T-cell (primary cell): ENCODE measurements at regions not wholly inside any gene's neighbourhood (a gene's known extent, or its start where the extent isn't known, plus 50 kb on each side); places are given as distances from the start of the nearest gene placed in this dataset.

Experiments used
- ATAC-seq, 4 experiments: fragments of 200-7000 bp in 3 of 4; fragments of 150-1000 bp in 1 of 4; cut with Tn5 transposase; replicated peaks in 1 of 4; 1 replicate in 3 of 4; 2 replicates in 1 of 4; pipeline ENCODE4 v1.10.0; 2021; ENCODE audit warnings: moderate library complexity in 3 of 4, mild to moderate bottlenecking in 2 of 4, moderate number of reproducible peaks in 1 of 4
- CTCF ChIA-PET, 2 donors: fragments of 300-600 bp; sonication (Branson Sonifier 250); formaldehyde crosslinking; loops; one replicate each; lab custom pipeline; 2022; ENCODE audit warnings: antibody characterized with exemption in 2 of 2; lab: Charles Lee
- POLR2A ChIA-PET, 2 donors: fragments of 300-600 bp; sonication (Branson Sonifier 250); formaldehyde crosslinking; loops; one replicate each; lab custom pipeline; 2022; ENCODE audit warnings: antibody characterized with exemption in 2 of 2; lab: Charles Lee
- DNase-seq, 35 experiments: peaks; one replicate each; pipeline versions ENCODE4 v3.0.0 to v3.0.0-alpha.2; 2013 to 2023
- H3K27ac ChIP-seq: one replicate; pipeline ENCODE4 v1.5.1; 2013; ENCODE audit warnings: low read length
- H3K27me3 ChIP-seq, 2 experiments: replicated peaks in 1 of 2; 1 replicate in 1 of 2; 2 replicates in 1 of 2; pipeline versions ENCODE4 v1.6.1 to v1.7.0; 2013; ENCODE audit warnings: low read length in 1 of 2, mixed read lengths in 1 of 2; ENCODE audit not compliant: control insufficient read depth in 2 of 2, insufficient read depth in 2 of 2; ENCODE audit errors: extremely low read depth in 1 of 2
- H3K36me3 ChIP-seq, 2 donors: 1 replicate in 1 of 2; 2 replicates in 1 of 2; pipeline versions ENCODE4 v1.6.1 to v1.7.0; 2013; ENCODE audit warnings: low read length in 1 of 2; ENCODE audit not compliant: control insufficient read depth in 2 of 2, insufficient read depth in 1 of 2; ENCODE audit errors: extremely low read depth in 1 of 2
- H3K4me1 ChIP-seq, 2 experiments: 1 replicate in 1 of 2; 2 replicates in 1 of 2; pipeline versions ENCODE4 v1.6.1 to v1.7.0; 2013; ENCODE audit warnings: low read length in 2 of 2, mixed read lengths in 1 of 2; ENCODE audit not compliant: insufficient read depth in 2 of 2, control insufficient read depth in 1 of 2; ENCODE audit errors: extremely low read depth in 1 of 2
- H3K4me3 ChIP-seq, 2 donors: 1 replicate in 1 of 2; 2 replicates in 1 of 2; pipeline versions ENCODE4 v1.5.1 to v1.7.0; 2013; ENCODE audit warnings: mild to moderate bottlenecking in 2 of 2, low read length in 1 of 2, moderate library complexity in 1 of 2; ENCODE audit not compliant: control insufficient read depth in 1 of 2; ENCODE audit errors: extremely low read depth in 1 of 2
- H3K9me3 ChIP-seq: 2 replicates; pipeline ENCODE4 v1.7.0; 2013
- H3K27ac Mint-ChIP-seq, 2 donors: one replicate each; pipeline ENCODE4 v1.8.0; 2020 to 2021; ENCODE audit warnings: mild to moderate bottlenecking in 2 of 2, mixed read lengths in 2 of 2
- H3K27me3 Mint-ChIP-seq, 2 donors: one replicate each; pipeline ENCODE4 v1.8.0; 2021 to 2022; ENCODE audit warnings: mixed read lengths in 2 of 2
- H3K36me3 Mint-ChIP-seq: one replicate; pipeline ENCODE4 v1.8.0; 2021; ENCODE audit warnings: mixed read lengths
- H3K4me1 Mint-ChIP-seq, 3 donors: one replicate each; pipeline ENCODE4 v1.8.0; 2020 to 2022; ENCODE audit warnings: mixed read lengths in 3 of 3, mild to moderate bottlenecking in 1 of 3
- H3K4me3 Mint-ChIP-seq, 3 donors: one replicate each; pipeline ENCODE4 v1.8.0; 2020 to 2022; ENCODE audit warnings: mild to moderate bottlenecking in 3 of 3, mixed read lengths in 3 of 3, moderate library complexity in 3 of 3
- H3K9me3 Mint-ChIP-seq, 3 donors: one replicate each; pipeline ENCODE4 v1.8.0; 2020 to 2022; ENCODE audit warnings: mixed read lengths in 3 of 3
- WGBS: methylation state at CpG from one replicate; pipeline ENCODE4 v1.1.5; 2013; ENCODE audit warnings: missing lambda C conversion rate; ENCODE audit not compliant: insufficient coverage; 5-methylcytosine and 5-hydroxymethylcytosine counted together

DNA sequence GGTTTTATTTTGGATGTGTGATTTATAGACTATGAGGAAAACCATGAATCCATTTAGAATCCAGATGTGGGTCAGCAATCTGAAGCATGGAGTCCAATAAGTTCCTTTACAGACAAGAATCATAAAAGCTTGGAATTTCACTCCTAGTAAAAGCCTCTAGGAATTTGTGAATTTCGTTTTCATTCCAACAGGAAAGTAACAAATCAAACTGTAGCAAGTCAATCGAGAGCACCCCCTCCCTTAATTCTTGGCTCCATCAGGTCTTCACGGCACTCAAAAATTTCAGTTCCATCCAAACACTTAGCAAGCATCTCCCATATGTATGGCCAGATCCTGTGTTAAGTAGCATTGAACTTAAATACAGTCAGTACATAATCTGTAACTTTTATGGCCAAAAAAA lies 143.6 kb upstream of the POU2AF2 start:
- Mint-ChIP-seq H3K27ac (no peak overlapping the region), H3K9me3 (peaks cover 0 to 3% (median 0%) of the 10 kb centered on the region in 3 donors), H3K27me3 (peaks cover 1 to 22% of the 10 kb centered on the region in 2 donors), H3K36me3 (no peaks in the 10 kb centered on the region), H3K4me3 (no peak overlapping the region), H3K4me1 (no peaks in the 10 kb centered on the region)
- POLR2A ChIA-PET = no interaction called here
- Histone ChIP-seq H3K27ac (no peak overlapping the region), H3K9me3 (no peaks in the 10 kb centered on the region), H3K4me3 (no peak overlapping the region), H3K36me3 (no peaks in the 10 kb centered on the region), H3K27me3 (peaks cover 0 to 8% of the 10 kb centered on the region in 2 experiments), H3K4me1 (no peaks in the 10 kb centered on the region)
- no peak for DNase-seq
- no peak for ATAC-seq
- whole genome bisulfite sequencing = 70% methylated on average over 3 of the region's 3 CpGs
- CTCF ChIA-PET = no interaction called here

DNA sequence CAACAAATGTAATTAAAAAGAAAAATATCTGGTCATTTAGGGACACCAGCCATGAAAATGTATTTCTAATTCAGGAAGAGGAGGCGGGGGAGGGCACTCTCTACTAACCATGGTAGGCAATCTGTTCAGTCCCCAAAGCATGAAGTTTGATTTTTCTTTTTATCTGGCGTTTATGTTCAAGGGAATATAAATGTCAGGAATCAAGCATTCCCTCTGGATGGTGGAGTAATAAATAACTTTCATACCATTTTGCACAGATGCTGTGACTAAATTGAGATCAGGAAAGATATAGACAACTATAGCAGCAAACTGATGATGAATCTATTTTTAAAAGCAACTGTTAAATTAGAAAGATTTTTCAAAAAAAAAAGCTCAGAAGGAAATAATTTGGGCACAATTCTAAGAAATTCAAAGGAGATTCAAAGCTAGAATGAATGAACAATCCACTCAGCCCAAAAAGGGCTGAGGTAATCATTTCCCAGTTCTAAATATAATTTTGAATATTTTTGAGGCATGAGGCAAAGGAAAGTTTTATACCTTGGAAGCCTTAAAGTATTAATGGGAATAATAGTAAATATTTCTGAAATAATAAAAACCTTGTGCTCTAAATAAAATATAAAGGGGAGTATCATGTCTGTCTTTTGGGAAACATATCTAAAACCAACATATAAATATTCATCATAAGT lies 146.4 kb upstream of the POU2AF2 start:
- H3K4me3 Mint-ChIP-seq = no peak overlapping the region
- no peaks in the 10 kb centered on the region for H3K4me1 Mint-ChIP-seq
- Histone ChIP-seq H3K27ac (no peak overlapping the region), H3K27me3 (peaks cover 0 to 8% of the 10 kb centered on the region in 2 experiments), H3K36me3 (no peaks in the 10 kb centered on the region), H3K4me3 (no peak overlapping the region), H3K9me3 (no peaks in the 10 kb centered on the region), H3K4me1 (no peaks in the 10 kb centered on the region)
- CTCF ChIA-PET = interaction anchor here in 1 of 2 donors (1.0 kb wide), 1 partner anchor 8 kb away, joined by 4 read pairs; no protein-coding TSS in a partner anchor
- peaks cover 0 to 3% (median 0%) of the 10 kb centered on the region in 3 donors for H3K9me3 Mint-ChIP-seq
- DNase-seq (no peak), ATAC-seq (no peak)
- no CpG with 5 or more reads among the region's 2 CpGs for WGBS
- no peaks in the 10 kb centered on the region for H3K36me3 Mint-ChIP-seq
- H3K27ac Mint-ChIP-seq = no peak overlapping the region
- POLR2A ChIA-PET = no interaction called here
- H3K27me3 Mint-ChIP-seq = peaks cover 2 to 16% of the 10 kb centered on the region in 2 donors

DNA sequence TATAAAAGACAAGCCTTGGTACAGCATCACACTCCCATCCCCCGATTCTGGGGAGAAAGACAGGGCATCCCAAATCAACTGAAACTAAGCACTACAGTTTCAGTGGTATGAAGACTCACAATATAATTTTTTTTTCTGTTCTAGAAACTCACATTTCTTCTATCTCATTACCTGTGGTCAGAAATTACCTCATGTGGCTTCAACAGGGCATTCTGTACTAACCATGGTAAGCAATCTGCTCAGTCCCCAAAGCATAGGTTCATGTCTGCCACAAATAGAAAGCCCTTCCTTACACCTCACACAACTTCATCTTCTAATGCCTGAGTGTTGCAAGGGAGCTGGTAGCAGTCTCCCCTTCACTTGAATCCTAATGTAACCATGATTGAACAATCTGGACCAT lies 147.4 kb upstream of the POU2AF2 start:
- Histone ChIP-seq H3K4me3 (no peak overlapping the region), H3K9me3 (no peaks in the 10 kb centered on the region), H3K27ac (no peak overlapping the region), H3K27me3 (peaks cover 0 to 8% of the 10 kb centered on the region in 2 experiments), H3K4me1 (no peaks in the 10 kb centered on the region), H3K36me3 (no peaks in the 10 kb centered on the region)
- ChIA-PET POLR2A (no interaction called here), CTCF (no interaction called here)
- H3K4me3 Mint-ChIP-seq = no peak overlapping the region
- DNase-seq (no peak), ATAC-seq (no peak)
- no CpG with 5 or more reads among the region's 1 CpG for WGBS
- no peaks in the 10 kb centered on the region for H3K4me1 Mint-ChIP-seq
- peaks cover 0 to 3% (median 0%) of the 10 kb centered on the region in 3 donors for H3K9me3 Mint-ChIP-seq
- H3K27ac Mint-ChIP-seq = no peak overlapping the region
- peaks cover 2 to 16% of the 10 kb centered on the region in 2 donors for H3K27me3 Mint-ChIP-seq
- no peaks in the 10 kb centered on the region for H3K36me3 Mint-ChIP-seq

DNA sequence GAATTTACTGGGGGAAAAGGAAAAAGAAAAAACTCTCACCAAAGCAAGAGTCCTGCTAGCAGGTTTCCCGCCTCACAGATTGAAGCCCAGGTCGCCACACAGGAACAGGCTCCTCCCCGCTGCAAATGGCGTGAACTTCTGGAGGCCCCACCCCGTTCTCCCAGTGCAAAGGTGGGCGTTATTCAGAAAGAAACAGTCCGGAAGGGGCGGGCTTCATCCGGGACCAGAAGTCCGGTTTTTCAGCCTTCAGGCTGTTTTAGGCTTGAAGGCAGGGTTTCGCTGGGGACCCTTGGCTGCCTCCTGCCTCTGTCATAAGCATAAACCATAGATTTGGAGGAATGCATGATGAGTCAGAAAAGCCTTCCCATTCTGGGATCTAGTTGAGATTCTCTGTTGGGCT lies 148.3 kb upstream of the POU2AF2 start:
- Mint-ChIP-seq H3K36me3 (no peaks in the 10 kb centered on the region), H3K4me1 (no peaks in the 10 kb centered on the region), H3K9me3 (peaks cover 0 to 3% (median 0%) of the 10 kb centered on the region in 3 donors), H3K27ac (no peak overlapping the region), H3K27me3 (peaks cover 6 to 18% of the 10 kb centered on the region in 2 donors), H3K4me3 (no peak overlapping the region)
- Histone ChIP-seq H3K4me3 (no peak overlapping the region), H3K27me3 (peaks cover 0 to 8% of the 10 kb centered on the region in 2 experiments), H3K9me3 (no peaks in the 10 kb centered on the region), H3K36me3 (no peaks in the 10 kb centered on the region), H3K27ac (no peak overlapping the region), H3K4me1 (no peaks in the 10 kb centered on the region)
- ATAC-seq = no peak
- DNase-seq = no peak
- ChIA-PET POLR2A (no interaction called here), CTCF (no interaction called here)
- 52% methylated on average over 11 of the region's 11 CpGs for WGBS

DNA sequence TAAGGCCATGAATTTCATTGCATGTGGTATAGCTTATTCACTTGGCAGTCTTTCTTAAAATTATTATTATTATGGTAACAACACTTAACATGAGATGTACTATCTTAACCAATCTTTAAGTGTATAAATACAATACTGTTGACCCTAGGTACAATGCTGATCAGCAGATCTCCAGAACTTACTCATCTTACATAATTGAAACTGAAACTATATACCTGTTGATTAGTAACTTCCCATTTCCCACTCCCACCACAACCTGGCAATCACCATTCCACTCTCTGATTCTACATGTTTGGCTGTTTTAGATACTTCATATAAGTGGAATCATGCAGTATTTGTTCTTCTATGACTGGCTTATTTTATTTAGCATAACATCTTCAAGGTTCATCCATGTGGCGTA lies 150.2 kb upstream of the POU2AF2 start:
- Histone ChIP-seq H3K27me3 (peaks cover 0 to 10% of the 10 kb centered on the region in 2 experiments), H3K4me1 (no peaks in the 10 kb centered on the region), H3K36me3 (no peaks in the 10 kb centered on the region), H3K4me3 (no peak overlapping the region), H3K9me3 (no peaks in the 10 kb centered on the region), H3K27ac (no peak overlapping the region)
- Mint-ChIP-seq H3K27me3 (peaks cover 10 to 13% of the 10 kb centered on the region in 2 donors), H3K4me1 (no peaks in the 10 kb centered on the region), H3K4me3 (no peak overlapping the region), H3K27ac (no peak overlapping the region), H3K9me3 (peaks cover 0 to under 1% (median 0%) of the 10 kb centered on the region in 3 donors), H3K36me3 (no peaks in the 10 kb centered on the region)
- ATAC-seq = no peak
- DNase-seq = no peak
- no CpG with 5 or more reads among the region's 1 CpG for WGBS
- POLR2A ChIA-PET = no interaction called here
- CTCF ChIA-PET = no interaction called here

DNA sequence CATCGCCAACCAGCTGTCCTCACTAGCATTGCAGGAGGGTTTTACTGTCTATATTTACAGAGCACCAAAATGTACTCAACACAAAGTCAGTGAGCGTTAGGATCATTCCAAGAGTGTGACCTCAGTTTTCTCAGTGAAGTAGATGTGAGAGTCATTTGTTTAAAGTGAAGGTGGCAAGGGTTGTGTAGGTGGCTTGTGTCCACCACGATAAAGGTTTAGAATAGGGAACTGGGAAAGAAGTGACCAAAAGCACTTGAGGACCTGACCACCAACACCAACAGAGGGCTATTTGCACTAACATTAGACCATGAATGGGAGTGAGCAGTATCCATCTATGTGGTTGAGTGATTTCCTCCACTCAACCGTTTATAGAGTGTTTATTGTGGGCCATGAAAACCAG lies 152.5 kb upstream of the POU2AF2 start:
- H3K36me3 ChIP-seq = no peaks in the 10 kb centered on the region
- Mint-ChIP-seq H3K9me3 (no peaks in the 10 kb centered on the region), H3K4me3 (no peak overlapping the region), H3K4me1 (no peaks in the 10 kb centered on the region), H3K36me3 (no peaks in the 10 kb centered on the region), H3K27me3 (peaks cover 15 to 17% of the 10 kb centered on the region in 2 donors), H3K27ac (no peak overlapping the region)
- H3K9me3 ChIP-seq = no peaks in the 10 kb centered on the region
- peaks cover 0 to 13% of the 10 kb centered on the region in 2 experiments for H3K27me3 ChIP-seq
- no CpG with 5 or more reads among the region's 4 CpGs for WGBS
- H3K4me3 ChIP-seq = no peak overlapping the region
- no peak for ATAC-seq
- ChIA-PET CTCF (no interaction called here), POLR2A (interaction anchor here in 1 of 2 donors (0.6 kb wide), 1 partner anchor 849 kb away, joined by 3 read pairs; no protein-coding TSS in a partner anchor)
- H3K4me1 ChIP-seq = no peaks in the 10 kb centered on the region
- no peak overlapping the region for H3K27ac ChIP-seq
- DNase-seq = no peak
